Superior temporal gyrus (tissue), 1 donor: ENCODE measurements at regions not wholly inside any gene's neighbourhood (a gene's known extent, or its start where the extent isn't known, plus 50 kb on each side); places are given as distances from the start of the nearest gene placed in this dataset.

Experiments used
- DNase-seq: peaks from one replicate; pipeline ENCODE4 v3.0.0-alpha.2; 2016; ENCODE audit errors: extremely low spot score

GRCh38 chr6:143594647-143595046 lies 83.1 kb upstream of the PHACTR2 start:
- DNase-seq: no peak

DNA sequence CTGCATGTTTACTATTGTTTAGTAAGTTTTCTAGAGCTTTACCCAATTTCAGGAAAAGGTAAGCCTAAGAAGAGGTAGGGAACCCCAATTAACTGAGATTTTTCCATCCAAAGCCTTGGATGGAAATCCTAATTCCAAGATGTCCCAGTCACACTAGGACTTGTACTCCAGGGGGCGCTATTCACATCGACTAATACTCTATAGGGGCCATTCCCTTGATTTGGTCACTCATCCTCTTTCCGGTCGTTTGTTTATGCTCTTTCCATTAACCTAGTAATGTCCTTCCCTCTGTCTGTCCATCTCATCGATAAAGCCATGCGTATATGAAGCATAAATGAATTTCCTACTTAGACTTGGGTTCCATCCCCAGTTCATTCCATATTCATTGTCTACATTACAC lies 80.8 kb upstream of the FUCA2 start:
- no peak for DNase-seq

- DNase-seq: no peak
These were observed 79.9 kb upstream of the FUCA2 start for GRCh38 chr6:143591441-143591840.

GRCh38 chr6:143589162-143589561 lies 77.6 kb upstream of the FUCA2 start:
- no peak for DNase-seq

- no peak for DNase-seq
These were observed 75.0 kb upstream of the FUCA2 start for GRCh38 chr6:143586557-143586956.

GRCh38 chr6:143585716-143586115 lies 74.2 kb upstream of the FUCA2 start:
- DNase-seq: no peak

DNA sequence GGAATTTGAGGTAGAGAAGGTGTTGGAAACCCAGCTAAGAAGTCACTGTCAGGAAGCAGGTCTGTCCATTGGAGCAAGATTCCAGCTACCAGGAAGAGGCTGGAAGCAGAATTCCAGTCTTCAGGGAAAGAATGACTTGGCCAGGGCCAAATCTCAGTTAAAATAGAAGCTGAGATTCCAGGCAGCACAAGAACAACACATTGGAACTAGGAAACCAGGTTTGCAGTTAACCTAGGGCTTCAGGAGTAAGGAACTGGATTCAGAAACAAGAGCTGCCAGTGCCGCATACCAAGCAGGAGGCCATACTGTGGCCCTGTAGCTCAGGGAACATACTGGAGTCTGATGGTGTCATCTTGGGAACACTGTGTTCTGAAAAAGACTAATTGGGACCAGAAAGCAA lies 73.7 kb upstream of the FUCA2 start:
- no peak for DNase-seq

DNA sequence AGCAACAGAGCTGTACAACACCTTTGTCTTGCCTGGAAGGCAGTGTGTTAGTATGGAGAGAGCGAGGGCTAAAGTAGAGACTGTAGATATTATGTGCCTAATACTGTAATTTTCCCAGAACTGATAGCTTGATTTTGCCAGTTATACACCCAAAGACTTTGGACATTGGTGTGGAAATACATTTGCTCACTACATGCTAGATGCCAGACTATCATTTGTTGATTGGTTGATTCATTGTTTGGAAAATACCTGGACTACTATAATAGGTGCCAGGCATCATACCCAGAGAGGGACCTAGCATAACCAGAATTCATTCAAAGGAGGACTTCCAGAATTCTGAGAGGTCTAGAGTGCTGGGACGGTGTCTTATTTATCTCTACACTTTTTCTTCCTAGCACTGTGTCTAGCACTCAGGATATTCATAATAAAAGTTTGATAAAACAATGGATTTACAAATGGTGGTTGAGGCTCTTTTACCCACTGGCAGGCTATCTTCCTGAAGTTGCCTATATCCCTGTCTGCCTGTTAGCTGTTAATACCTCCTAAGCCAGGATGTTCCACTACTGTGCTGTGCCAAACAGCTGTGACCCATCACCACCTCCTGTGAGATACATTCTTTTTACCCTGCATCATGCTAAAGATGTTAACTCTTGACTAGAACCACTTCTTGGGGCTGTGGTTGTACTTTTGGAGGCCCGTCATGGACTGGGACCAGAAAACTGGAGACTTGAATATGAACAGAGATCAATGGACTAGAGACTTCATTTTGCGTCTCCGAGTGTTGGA lies 72.2 kb upstream of the FUCA2 start:
- no peak for DNase-seq

GRCh38 chr6:143581835-143582480 lies 70.4 kb upstream of the FUCA2 start:
- DNase-seq: no peak

GRCh38 chr6:143579703-143580102 lies 68.2 kb upstream of the FUCA2 start:
- DNase-seq: no peak

- no peak for DNase-seq
These were observed 66.5 kb upstream of the FUCA2 start for GRCh38 chr6:143578054-143578453.

DNA sequence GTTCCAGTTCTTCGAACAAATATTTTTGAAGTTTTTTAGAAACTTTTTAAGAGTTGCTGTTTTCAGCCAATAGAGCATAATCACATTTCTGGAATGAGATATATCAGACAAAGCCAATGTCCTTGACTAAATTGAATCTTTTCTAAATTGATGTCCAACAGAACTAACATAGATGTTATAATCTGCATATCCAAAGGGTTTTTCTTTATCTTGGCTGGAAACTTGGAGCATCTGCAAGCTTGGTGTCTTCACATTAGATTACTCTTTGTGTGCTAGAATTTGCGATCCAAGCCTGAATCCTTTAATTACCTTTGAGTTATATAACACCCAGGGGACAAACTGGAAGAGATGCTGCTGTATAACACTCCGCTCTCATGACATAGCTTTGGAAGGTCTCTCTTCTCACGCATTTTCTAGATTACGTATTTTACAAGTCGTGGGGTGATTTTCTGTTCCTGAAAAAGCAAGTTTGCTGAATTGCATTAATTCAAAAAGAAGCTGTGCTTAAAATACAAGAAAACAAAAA lies 64.4 kb upstream of the FUCA2 start:
- no peak for DNase-seq

DNA sequence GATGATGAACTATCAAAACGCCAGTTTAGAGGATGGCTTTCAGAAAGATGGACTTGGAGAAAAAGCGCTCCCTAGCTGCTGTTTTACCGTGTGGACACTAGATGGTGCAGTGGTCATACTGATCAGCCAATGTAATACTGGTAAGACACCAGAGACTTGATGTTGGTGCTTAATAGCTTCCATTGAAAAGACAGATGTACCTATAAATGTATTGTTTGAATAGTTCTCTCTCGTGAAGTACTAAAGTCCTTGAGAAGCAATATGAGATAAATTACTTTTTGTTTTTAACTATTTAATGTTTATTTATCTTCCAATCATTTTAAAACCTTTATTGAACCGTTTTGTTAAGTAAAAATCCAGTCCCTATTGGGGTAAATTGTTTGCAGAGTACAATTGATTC lies 63.9 kb upstream of the FUCA2 start:
- DNase-seq: peak; percentile 91

DNA sequence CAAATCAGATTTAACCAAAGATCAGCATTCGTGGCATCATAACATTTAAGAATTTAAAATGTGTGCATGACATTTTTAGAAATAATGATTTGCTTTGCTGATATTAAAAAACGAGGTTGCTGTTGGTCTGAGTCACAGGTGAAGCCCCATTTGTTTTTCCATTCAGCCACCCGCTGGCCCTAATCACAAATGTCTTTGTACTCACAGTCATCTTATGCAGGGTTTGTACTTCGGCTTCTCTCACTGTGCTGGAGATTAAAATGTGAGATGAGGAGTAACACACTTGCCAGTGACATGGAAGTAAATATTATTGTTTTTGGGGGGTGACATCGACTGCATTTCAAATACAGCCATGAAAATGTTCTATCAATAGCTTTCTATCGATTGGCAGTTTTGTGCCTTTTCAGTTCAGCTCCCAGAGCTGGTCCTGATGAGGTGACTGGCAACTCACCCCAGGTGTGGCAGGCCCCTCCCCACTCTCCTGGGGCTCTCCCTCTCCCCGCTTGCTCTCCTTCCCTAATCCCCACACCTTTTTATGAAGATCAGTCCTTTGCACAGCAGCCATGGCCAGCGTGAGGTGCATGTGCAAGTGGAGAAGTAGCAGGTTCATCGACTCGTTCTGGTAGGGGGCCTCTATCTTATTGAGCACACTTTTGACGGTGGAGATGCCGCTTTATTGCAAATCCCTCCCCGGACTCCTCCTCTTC lies 58.8 kb upstream of the FUCA2 start:
- no peak for DNase-seq

DNA sequence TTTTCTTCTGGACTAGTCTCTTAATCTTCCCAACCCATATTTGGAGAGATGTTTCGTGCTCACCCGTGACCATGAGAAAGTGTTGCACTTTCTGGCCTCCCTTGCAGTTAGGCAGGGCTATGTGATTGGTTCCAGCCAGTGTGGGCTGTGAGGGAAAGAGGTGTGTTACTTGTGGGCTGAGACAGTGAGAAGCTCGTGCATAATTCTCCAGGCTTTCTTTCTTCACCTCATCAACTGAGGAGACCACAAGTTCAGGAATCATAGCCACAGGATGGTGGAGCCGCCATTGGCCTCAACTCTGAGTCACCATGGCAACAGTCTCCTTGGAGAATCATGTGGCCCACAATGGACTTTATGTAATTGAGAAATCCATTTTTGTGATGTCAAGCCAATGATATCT lies 57.5 kb upstream of the FUCA2 start:
- DNase-seq: peak; percentile 20

DNA sequence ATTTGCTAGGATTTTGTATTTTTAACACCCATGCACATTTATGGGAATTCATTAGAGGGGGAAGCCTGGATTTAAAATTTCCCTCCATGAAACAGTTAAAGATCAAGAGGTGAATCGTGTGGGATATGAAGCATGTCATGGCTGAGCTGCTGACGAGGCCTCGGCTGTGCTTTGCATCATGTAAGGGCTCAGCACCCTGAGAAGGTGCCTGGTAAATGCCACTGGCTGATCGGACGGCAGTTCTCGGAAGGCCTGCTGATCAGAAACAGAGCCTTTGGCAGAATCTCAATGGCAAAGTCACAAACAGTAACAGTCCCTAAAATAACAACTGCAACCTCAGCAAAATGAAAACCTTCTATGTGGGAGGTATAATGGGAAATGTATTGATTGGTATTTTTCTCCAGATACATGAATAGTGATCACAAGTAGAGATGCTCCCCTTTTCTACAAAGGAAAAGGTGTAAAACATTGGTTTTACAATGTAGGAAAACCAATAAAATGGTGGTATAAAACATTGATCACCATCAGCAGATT lies 53.0 kb upstream of the FUCA2 start:
- DNase-seq: no peak

DNA sequence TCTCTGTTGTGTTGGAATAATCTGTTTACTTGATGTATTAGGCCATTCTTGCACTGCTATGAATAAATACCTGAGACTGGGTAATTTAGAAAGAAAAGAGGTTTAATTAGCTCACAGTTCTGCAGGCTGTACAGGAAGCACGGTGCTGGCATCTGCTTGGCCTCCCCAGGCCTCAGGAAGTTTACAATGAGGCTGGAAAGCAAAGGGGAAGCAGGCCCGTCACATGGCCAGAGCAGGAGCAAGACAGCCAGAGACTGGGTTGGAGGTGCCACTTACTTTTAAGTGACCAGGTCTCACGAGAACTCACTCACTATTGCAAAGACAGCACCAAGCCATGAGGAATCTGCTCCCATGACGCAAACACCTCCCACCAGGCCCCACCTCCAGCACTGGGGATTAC lies 50.6 kb upstream of the FUCA2 start:
- no peak for DNase-seq
